Activated gamma-delta T cell treated with anti-CD3 and anti-CD28 coated beads, Interleukin-2, amount 50 U/mL, for 16 hours (primary cell): ENCODE measurements at regions not wholly inside any gene's neighbourhood (a gene's known extent, or its start where the extent isn't known, plus 50 kb on each side); places are given as distances from the start of the nearest gene placed in this dataset.

ENCODE experiments used
- DNase-seq: peaks from one replicate; pipeline ENCODE4 v3.0.0-alpha.2; 2020; ENCODE audit warnings: low read depth

GRCh38 chr10:29857843-29858701 lies 201.3 kb downstream of the JCAD start:
- no peak for DNase-seq

GRCh38 chr10:29856295-29856694 lies 203.1 kb downstream of the JCAD start:
- DNase-seq, result no peak

GRCh38 chr10:29853913-29854312 lies 205.5 kb downstream of the JCAD start:
- DNase-seq, result no peak

- DNase-seq, result no peak
Measured at GRCh38 chr10:29851241-29851640, 208.1 kb downstream of the JCAD start.

- no peak for DNase-seq
Measured at GRCh38 chr10:29850371-29850770, 209.0 kb downstream of the JCAD start.

- DNase-seq, result no peak
Measured at GRCh38 chr10:29849886-29850285, 209.5 kb downstream of the JCAD start.

- DNase-seq, result no peak
Measured at GRCh38 chr10:29849126-29849833, 210.1 kb downstream of the JCAD start.

- no peak for DNase-seq
Measured at GRCh38 chr10:29846881-29847280, 212.1 kb upstream of the SVIL start.

GRCh38 chr10:29845166-29845565 lies 210.4 kb upstream of the SVIL start:
- DNase-seq, result no peak

- no peak for DNase-seq
Measured at GRCh38 chr10:29843143-29843542, 208.4 kb upstream of the SVIL start.

GRCh38 chr10:29841724-29842649 lies 207.2 kb upstream of the SVIL start:
- DNase-seq, result no peak

- no peak for DNase-seq
Measured at GRCh38 chr10:29840516-29841276, 205.9 kb upstream of the SVIL start.

- no peak for DNase-seq
Measured at GRCh38 chr10:29839826-29840515, 205.2 kb upstream of the SVIL start.

GRCh38 chr10:29838539-29838938 lies 203.8 kb upstream of the SVIL start:
- no peak for DNase-seq

- no peak for DNase-seq
Measured at GRCh38 chr10:29837586-29837985, 202.8 kb upstream of the SVIL start.

GRCh38 chr10:29836396-29836795 lies 201.6 kb upstream of the SVIL start:
- DNase-seq, result no peak

- DNase-seq, result no peak
Measured at GRCh38 chr10:29835055-29835454, 200.3 kb upstream of the SVIL start.

GRCh38 chr10:29830531-29831512 lies 196.1 kb upstream of the SVIL start:
- no peak for DNase-seq

- no peak for DNase-seq
Measured at GRCh38 chr10:29829776-29830175, 195.0 kb upstream of the SVIL start.

GRCh38 chr10:29828956-29829355 lies 194.2 kb upstream of the SVIL start:
- no peak for DNase-seq
